Chondrocyte (in vitro differentiated cells): ENCODE measurements at regions not wholly inside any gene's neighbourhood (a gene's known extent, or its start where the extent isn't known, plus 50 kb on each side); places are given as distances from the start of the nearest gene placed in this dataset.
A peak's percentile ranks its signal among the peaks of the same experiment; 100 is the strongest.

Source experiments
- DNase-seq: peaks from one replicate; pipeline ENCODE4 v3.0.0; 2021; ENCODE audit warnings: mixed read lengths, low spot score
- H3K27ac Mint-ChIP-seq: one replicate; pipeline ENCODE4 v1.8.0; 2021; ENCODE audit warnings: mild to moderate bottlenecking, moderate library complexity, mixed read lengths; ENCODE audit not compliant: unreplicated experiment
- H3K27me3 Mint-ChIP-seq: 2 replicates; pipeline ENCODE4 v1.8.0; 2021; ENCODE audit warnings: low read depth, mixed read lengths
- H3K36me3 Mint-ChIP-seq: 2 replicates; pipeline ENCODE4 v1.8.0; 2021; ENCODE audit warnings: low read depth, mixed read lengths
- H3K4me1 Mint-ChIP-seq: 2 replicates; pipeline ENCODE4 v1.8.0; 2021; ENCODE audit warnings: low read depth, mild to moderate bottlenecking, mixed read lengths
- H3K4me3 Mint-ChIP-seq: one replicate; pipeline ENCODE4 v1.8.0; 2021; ENCODE audit warnings: mild to moderate bottlenecking, moderate library complexity, mixed read lengths; ENCODE audit not compliant: unreplicated experiment
- H3K9me3 Mint-ChIP-seq: 2 replicates; pipeline ENCODE4 v1.8.0; 2021; ENCODE audit warnings: low read depth, mixed read lengths
- TF ChIP-seq, protein P1 (sequence below): fragments of 200-600 bp; sonication (generic); IDR thresholded peaks from 2 replicates; pipeline ENCODE4 v1.5.0; 2021; ENCODE audit warnings: antibody characterized with exemption, mild to moderate bottlenecking, moderate library complexity

GRCh38 chr12:24255920-24256665 is 306.6 kb upstream of the SOX5 start:
- H3K4me3 Mint-ChIP-seq: no peak overlapping the region
- H3K36me3 Mint-ChIP-seq: peaks cover 3% of the 10 kb centered on the region
- TF ChIP-seq, protein P1, sequence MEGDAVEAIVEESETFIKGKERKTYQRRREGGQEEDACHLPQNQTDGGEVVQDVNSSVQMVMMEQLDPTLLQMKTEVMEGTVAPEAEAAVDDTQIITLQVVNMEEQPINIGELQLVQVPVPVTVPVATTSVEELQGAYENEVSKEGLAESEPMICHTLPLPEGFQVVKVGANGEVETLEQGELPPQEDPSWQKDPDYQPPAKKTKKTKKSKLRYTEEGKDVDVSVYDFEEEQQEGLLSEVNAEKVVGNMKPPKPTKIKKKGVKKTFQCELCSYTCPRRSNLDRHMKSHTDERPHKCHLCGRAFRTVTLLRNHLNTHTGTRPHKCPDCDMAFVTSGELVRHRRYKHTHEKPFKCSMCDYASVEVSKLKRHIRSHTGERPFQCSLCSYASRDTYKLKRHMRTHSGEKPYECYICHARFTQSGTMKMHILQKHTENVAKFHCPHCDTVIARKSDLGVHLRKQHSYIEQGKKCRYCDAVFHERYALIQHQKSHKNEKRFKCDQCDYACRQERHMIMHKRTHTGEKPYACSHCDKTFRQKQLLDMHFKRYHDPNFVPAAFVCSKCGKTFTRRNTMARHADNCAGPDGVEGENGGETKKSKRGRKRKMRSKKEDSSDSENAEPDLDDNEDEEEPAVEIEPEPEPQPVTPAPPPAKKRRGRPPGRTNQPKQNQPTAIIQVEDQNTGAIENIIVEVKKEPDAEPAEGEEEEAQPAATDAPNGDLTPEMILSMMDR: no peak
- no peaks in the 10 kb centered on the region for H3K27me3 Mint-ChIP-seq
- DNase-seq: no peak
- no peaks in the 10 kb centered on the region for H3K4me1 Mint-ChIP-seq
- no peak overlapping the region for H3K27ac Mint-ChIP-seq
- peaks cover 8% of the 10 kb centered on the region for H3K9me3 Mint-ChIP-seq

GRCh38 chr12:24252602-24253001 is 303.1 kb upstream of the SOX5 start:
- TF ChIP-seq, protein P1: no peak
- H3K27me3 Mint-ChIP-seq: no peaks in the 10 kb centered on the region
- H3K27ac Mint-ChIP-seq: no peak overlapping the region
- H3K4me3 Mint-ChIP-seq: no peak overlapping the region
- no peak for DNase-seq
- H3K4me1 Mint-ChIP-seq: no peaks in the 10 kb centered on the region
- H3K9me3 Mint-ChIP-seq: peaks cover 8% of the 10 kb centered on the region
- peaks cover 2% of the 10 kb centered on the region for H3K36me3 Mint-ChIP-seq

GRCh38 chr12:24246934-24247333 is 297.5 kb upstream of the SOX5 start:
- peak overlapping the region; percentile 66 for H3K27ac Mint-ChIP-seq
- no peak for DNase-seq
- TF ChIP-seq, protein P1: no peak
- no peaks in the 10 kb centered on the region for H3K27me3 Mint-ChIP-seq
- no peaks in the 10 kb centered on the region for H3K36me3 Mint-ChIP-seq
- no peak overlapping the region for H3K4me3 Mint-ChIP-seq
- H3K9me3 Mint-ChIP-seq: peaks cover 2% of the 10 kb centered on the region
- H3K4me1 Mint-ChIP-seq: peaks cover 13% of the 10 kb centered on the region

DNA sequence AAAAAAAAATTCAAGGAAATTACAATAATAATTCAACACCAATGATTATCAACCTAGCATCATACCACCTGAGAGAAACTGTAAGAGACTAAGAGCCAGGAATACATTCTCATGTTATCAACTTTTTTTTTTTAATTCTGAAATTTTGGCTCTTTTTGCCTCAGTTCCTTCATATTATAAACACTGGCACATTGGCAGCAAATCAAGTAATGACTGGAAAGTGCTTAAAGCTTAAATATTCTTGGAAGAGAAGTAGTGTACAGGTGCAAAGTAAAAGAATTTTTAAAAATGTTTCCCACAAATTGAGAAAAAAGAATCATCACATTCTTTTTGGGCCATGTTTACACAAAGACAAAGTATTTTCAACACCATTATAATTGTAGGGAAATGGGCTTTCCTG is 296.9 kb upstream of the SOX5 start:
- TF ChIP-seq, protein P1: no peak
- no peak overlapping the region for H3K27ac Mint-ChIP-seq
- no peak overlapping the region for H3K4me3 Mint-ChIP-seq
- no peaks in the 10 kb centered on the region for H3K36me3 Mint-ChIP-seq
- peaks cover 2% of the 10 kb centered on the region for H3K9me3 Mint-ChIP-seq
- DNase-seq: no peak
- H3K4me1 Mint-ChIP-seq: peaks cover 13% of the 10 kb centered on the region
- H3K27me3 Mint-ChIP-seq: no peaks in the 10 kb centered on the region

DNA sequence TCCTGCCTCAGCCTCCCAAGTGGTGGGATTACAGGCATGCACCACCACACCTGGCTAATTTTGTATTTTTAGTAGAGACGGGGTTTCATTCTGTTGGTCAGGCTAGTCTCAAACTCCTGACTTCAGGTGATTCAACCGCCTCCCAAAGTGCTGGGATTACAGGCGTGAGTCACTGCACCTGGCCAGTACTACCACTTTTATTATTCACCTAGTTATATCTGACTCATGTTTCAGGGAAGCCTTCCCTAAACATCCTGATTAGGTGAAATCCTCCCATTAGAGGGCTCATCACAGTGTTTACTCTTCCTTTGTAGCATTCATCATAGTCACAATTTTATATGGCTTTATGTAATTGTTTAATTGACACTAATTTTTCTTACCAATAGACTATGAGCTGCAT is 295.3 kb upstream of the SOX5 start:
- H3K9me3 Mint-ChIP-seq: peaks cover 2% of the 10 kb centered on the region
- no peaks in the 10 kb centered on the region for H3K36me3 Mint-ChIP-seq
- TF ChIP-seq, protein P1: no peak
- no peak overlapping the region for H3K4me3 Mint-ChIP-seq
- H3K4me1 Mint-ChIP-seq: peaks cover 13% of the 10 kb centered on the region
- H3K27me3 Mint-ChIP-seq: no peaks in the 10 kb centered on the region
- no peak overlapping the region for H3K27ac Mint-ChIP-seq
- no peak for DNase-seq
